ENCODE measurements at regions not wholly inside any gene's neighbourhood (a gene's known extent, or its start where the extent isn't known, plus 50 kb on each side); places are given as distances from the start of the nearest gene placed in this dataset.

GRCh38 chr2:128543646-128544045 lies 225.0 kb upstream of the HS6ST1 start:
- TF ChIP-seq CTCF (IDR thresholded peaks at IDR 0.05; ENCODE audit: low read length, missing control alignments), result no peak
- no peak overlapping the region for H3K4me3 ChIP-seq (replicated peaks; ENCODE audit: low read depth, low read length)
- no peak for DNase-seq (ENCODE audit: low read depth)

- H3K4me3 ChIP-seq (replicated peaks; ENCODE audit: low read depth, low read length), result no peak overlapping the region
- no peak for DNase-seq (ENCODE audit: low read depth)
- TF ChIP-seq CTCF (IDR thresholded peaks at IDR 0.05; ENCODE audit: low read length, missing control alignments), result no peak
Measured at GRCh38 chr2:128544321-128545037, 225.8 kb upstream of the HS6ST1 start.

GRCh38 chr2:128545085-128545484 lies 226.4 kb upstream of the HS6ST1 start:
- no peak for DNase-seq (ENCODE audit: low read depth)
- no peak overlapping the region for H3K4me3 ChIP-seq (replicated peaks; ENCODE audit: low read depth, low read length)
- TF ChIP-seq CTCF (IDR thresholded peaks at IDR 0.05; ENCODE audit: low read length, missing control alignments), result no peak

GRCh38 chr2:128545829-128546228 lies 227.2 kb upstream of the HS6ST1 start:
- no peak for DNase-seq (ENCODE audit: low read depth)
- H3K4me3 ChIP-seq (replicated peaks; ENCODE audit: low read depth, low read length), result no peak overlapping the region
- TF ChIP-seq CTCF (IDR thresholded peaks at IDR 0.05; ENCODE audit: low read length, missing control alignments), result no peak

- DNase-seq (ENCODE audit: low read depth), result no peak
- no peak for TF ChIP-seq CTCF (IDR thresholded peaks at IDR 0.05; ENCODE audit: low read length, missing control alignments)
- H3K4me3 ChIP-seq (replicated peaks; ENCODE audit: low read depth, low read length), result no peak overlapping the region
Measured at GRCh38 chr2:128547667-128548066, 229.0 kb upstream of the HS6ST1 start.

- no peak for TF ChIP-seq CTCF (IDR thresholded peaks at IDR 0.05; ENCODE audit: low read length, missing control alignments)
Measured at GRCh38 chr2:128548461-128548891, 229.8 kb upstream of the HS6ST1 start.

GRCh38 chr2:128549094-128549493 lies 230.4 kb upstream of the HS6ST1 start:
- TF ChIP-seq CTCF (IDR thresholded peaks at IDR 0.05; ENCODE audit: low read length, missing control alignments), result no peak
- no peak for DNase-seq (ENCODE audit: low read depth)
- no peak overlapping the region for H3K4me3 ChIP-seq (replicated peaks; ENCODE audit: low read depth, low read length)

More at GRCh38 chr2:128548461-128548891, 229.8 kb upstream of the HS6ST1 start:
- DNase-seq (ENCODE audit: low read depth), result no peak
- no peak overlapping the region for H3K4me3 ChIP-seq (replicated peaks; ENCODE audit: low read depth, low read length)
